Fibroblast of lung (primary cell): ENCODE measurements at regions not wholly inside any gene's neighbourhood (a gene's known extent, or its start where the extent isn't known, plus 50 kb on each side); places are given as distances from the start of the nearest gene placed in this dataset.

ENCODE experiments used
- DNase-seq, 2 donors: peaks; one replicate each; pipeline versions ENCODE4 v3.0.0 to v3.0.0-alpha.2; 2010; ENCODE audit warnings: low read depth in 2 of 2
- H2AFZ ChIP-seq: 2 replicates; pipeline ENCODE4 v1.5.1; 2012; ENCODE audit warnings: low read length, control low read depth, inconsistent platforms
- H3K27ac ChIP-seq: 2 replicates; pipeline ENCODE4 v1.5.1; 2011; ENCODE audit warnings: low read length, control low read depth; ENCODE audit not compliant: insufficient read depth
- H3K27me3 ChIP-seq: 2 replicates; pipeline ENCODE4 v1.5.1; 2011; ENCODE audit warnings: mild to moderate bottlenecking, low read length; ENCODE audit not compliant: control insufficient read depth, insufficient read depth
- H3K36me3 ChIP-seq: 2 replicates; pipeline ENCODE4 v1.5.1; 2011; ENCODE audit warnings: low read length; ENCODE audit not compliant: control insufficient read depth, insufficient read depth
- H3K4me1 ChIP-seq: 2 replicates; pipeline ENCODE4 v1.5.1; 2011; ENCODE audit warnings: low read length; ENCODE audit not compliant: control insufficient read depth, insufficient read depth; ENCODE audit errors: extremely low read depth
- H3K4me2 ChIP-seq: 2 replicates; pipeline ENCODE4 v1.5.1; 2011; ENCODE audit warnings: low read length, control low read depth; ENCODE audit not compliant: insufficient read depth; ENCODE audit errors: extremely low read depth
- H3K4me3 ChIP-seq, 4 experiments: fragments of 200-600 bp in 1 of 4; sonication (generic) in 1 of 4; replicated peaks in 1 of 4; 2 replicates each; pipeline ENCODE4 v1.5.1; 2011 to 2016; ENCODE audit warnings: low read length in 4 of 4, low read depth in 3 of 4, mild to moderate bottlenecking in 3 of 4, control low read depth in 2 of 4, inconsistent platforms in 1 of 4, mixed read lengths in 1 of 4; ENCODE audit not compliant: insufficient read depth in 1 of 4; ENCODE audit errors: control extremely low read depth in 1 of 4
- H3K79me2 ChIP-seq: 2 replicates; pipeline ENCODE4 v1.5.1; 2012; ENCODE audit warnings: mild to moderate bottlenecking, low read length, inconsistent platforms; ENCODE audit not compliant: control insufficient read depth, insufficient read depth
- H3K9ac ChIP-seq: 2 replicates; pipeline ENCODE4 v1.5.1; 2011; ENCODE audit warnings: mild to moderate bottlenecking, low read length, control low read depth; ENCODE audit not compliant: insufficient read depth
- H3K9me3 ChIP-seq: 2 replicates; pipeline ENCODE4 v1.5.1; 2012; ENCODE audit warnings: low read depth, low read length; ENCODE audit not compliant: control insufficient read depth, insufficient read depth
- H4K20me1 ChIP-seq: 2 replicates; pipeline ENCODE4 v1.5.1; 2011; ENCODE audit warnings: low read length; ENCODE audit not compliant: control insufficient read depth, insufficient read depth; ENCODE audit errors: extremely low read depth
- CTCF ChIP-seq, 2 donors: IDR thresholded peaks in 1 of 2; conservative IDR thresholded peaks in 1 of 2; 1 replicate in 1 of 2; 2 replicates in 1 of 2; pipeline ENCODE4 v1.5.1; 2011 to 2012; ENCODE audit warnings: low read length in 2 of 2, control low read depth in 1 of 2, inconsistent platforms in 1 of 2, low read depth in 1 of 2, mild to moderate bottlenecking in 1 of 2
- EZH2 ChIP-seq: IDR thresholded peaks from 2 replicates; pipeline ENCODE4 v1.5.1; 2012; ENCODE audit warnings: low read length, control low read depth, mild to moderate bottlenecking; ENCODE audit errors: missing control alignments

GRCh38 chr1:102655034-102655433, 453.3 kb downstream of the COL11A1 start:
- H3K4me3 ChIP-seq = no peak overlapping the region
- no peak for DNase-seq
- no peak for TF ChIP-seq EZH2
- no peak for TF ChIP-seq CTCF (conservative IDR thresholded peaks at IDR 0.05 in 1 of 2, IDR thresholded peaks at IDR 0.05 in 1 of 2; ENCODE audit: low read depth in 1 of 2, low read length in 2 of 2)
- H3K4me1 ChIP-seq = no peaks in the 10 kb centered on the region
- no peaks in the 10 kb centered on the region for H4K20me1 ChIP-seq
- H3K27me3 ChIP-seq = no peaks in the 10 kb centered on the region
- H3K79me2 ChIP-seq = no peaks in the 10 kb centered on the region
- no peak overlapping the region for H3K4me2 ChIP-seq
- no peak overlapping the region for H3K27ac ChIP-seq
- H3K36me3 ChIP-seq = no peaks in the 10 kb centered on the region
- no peak overlapping the region for H2AFZ ChIP-seq
- no peak overlapping the region for H3K9ac ChIP-seq
- H3K9me3 ChIP-seq = no peaks in the 10 kb centered on the region

- no peak overlapping the region for H3K4me2 ChIP-seq
- H3K36me3 ChIP-seq = no peaks in the 10 kb centered on the region
- TF ChIP-seq CTCF (conservative IDR thresholded peaks at IDR 0.05 in 1 of 2, IDR thresholded peaks at IDR 0.05 in 1 of 2; ENCODE audit: low read depth in 1 of 2, low read length in 2 of 2) = no peak
- no peak for TF ChIP-seq EZH2
- H3K27ac ChIP-seq = no peak overlapping the region
- no peak overlapping the region for H2AFZ ChIP-seq
- no peaks in the 10 kb centered on the region for H3K4me1 ChIP-seq
- no peaks in the 10 kb centered on the region for H3K79me2 ChIP-seq
- no peaks in the 10 kb centered on the region for H3K27me3 ChIP-seq
- DNase-seq = peak in 1 of 2 donors; percentile 24
- no peak overlapping the region for H3K9ac ChIP-seq
- H4K20me1 ChIP-seq = no peaks in the 10 kb centered on the region
- H3K4me3 ChIP-seq = no peak overlapping the region
- H3K9me3 ChIP-seq = no peaks in the 10 kb centered on the region
These were observed 467.4 kb downstream of the COL11A1 start for GRCh38 chr1:102640872-102641271.

GRCh38 chr1:102640312-102640711, 468.0 kb downstream of the COL11A1 start:
- Histone ChIP-seq H3K4me3 (no peak overlapping the region), H3K9ac (no peak overlapping the region), H3K79me2 (no peaks in the 10 kb centered on the region), H3K27ac (no peak overlapping the region), H3K4me1 (no peaks in the 10 kb centered on the region), H3K4me2 (no peak overlapping the region), H2AFZ (no peak overlapping the region), H4K20me1 (no peaks in the 10 kb centered on the region), H3K27me3 (no peaks in the 10 kb centered on the region), H3K36me3 (no peaks in the 10 kb centered on the region), H3K9me3 (no peaks in the 10 kb centered on the region)
- TF ChIP-seq CTCF (conservative IDR thresholded peaks at IDR 0.05 in 1 of 2, IDR thresholded peaks at IDR 0.05 in 1 of 2; ENCODE audit: low read depth in 1 of 2, low read length in 2 of 2) (no peak), EZH2 (no peak)
- no peak for DNase-seq
